ENCODE measurements at regions not wholly inside any gene's neighbourhood (a gene's known extent, or its start where the extent isn't known, plus 50 kb on each side); places are given as distances from the start of the nearest gene placed in this dataset.
"Not testable (repeated sequence)": the region's sequence is repeated elsewhere in the genome, so short reads cannot be mapped to it uniquely, and the experiment has no call there.

- no peak for TF ChIP-seq JUND (IDR thresholded peaks at IDR 0.05; ENCODE audit: borderline replicate concordance, low read depth, low read length)
- peak; percentile 40; the same call in 1 of the 3 replicates for TF ChIP-seq JUND (tag; IDR thresholded peaks at IDR 0.05; ENCODE audit: borderline replicate concordance, low read depth, low read length)
These were observed 96.4 kb upstream of the NANOGP8 start (continued) for GRCh38 chr15:35181538-35181937.

GRCh38 chr15:35179739-35180138 lies 94.6 kb upstream of the NANOGP8 start:
- TF ChIP-seq ZNF584 (CRISPR knock-in tag; IDR thresholded peaks at IDR 0.05; ENCODE audit: low read depth): no peak
- peak; percentile 67 for TF ChIP-seq ZNF316 (IDR thresholded peaks at IDR 0.05)
- TF ChIP-seq, protein P1, sequence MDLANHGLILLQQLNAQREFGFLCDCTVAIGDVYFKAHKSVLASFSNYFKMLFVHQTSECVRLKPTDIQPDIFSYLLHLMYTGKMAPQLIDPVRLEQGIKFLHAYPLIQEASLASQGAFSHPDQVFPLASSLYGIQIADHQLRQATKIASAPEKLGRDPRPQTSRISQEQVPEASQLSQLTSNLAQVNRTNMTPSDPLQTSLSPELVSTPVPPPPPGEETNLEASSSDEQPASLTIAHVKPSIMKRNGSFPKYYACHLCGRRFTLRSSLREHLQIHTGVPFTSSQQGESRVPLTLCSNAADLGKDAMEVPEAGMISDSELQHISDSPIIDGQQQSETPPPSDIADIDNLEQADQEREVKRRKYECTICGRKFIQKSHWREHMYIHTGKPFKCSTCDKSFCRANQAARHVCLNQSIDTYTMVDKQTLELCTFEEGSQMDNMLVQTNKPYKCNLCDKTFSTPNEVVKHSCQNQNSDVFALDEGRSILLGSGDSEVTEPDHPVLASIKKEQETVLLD (IDR thresholded peaks at IDR 0.05): no peak
- TF ChIP-seq MXD1 (CRISPR knock-in tag; IDR thresholded peaks at IDR 0.05; ENCODE audit: borderline replicate concordance, poor library complexity, severe bottlenecking): no peak
- TF ChIP-seq C11orf30 (IDR thresholded peaks at IDR 0.05; ENCODE audit: low read depth): peak; percentile 46
- no peak for TF ChIP-seq RBM39 (optimal IDR thresholded peaks at IDR 0.05; ENCODE audit: low read depth, low read length)
- TF ChIP-seq PML (IDR thresholded peaks at IDR 0.05; ENCODE audit: low read length): no peak
- no peak for TF ChIP-seq ZNF24 (IDR thresholded peaks at IDR 0.05)
- TF ChIP-seq MAFK (IDR thresholded peaks at IDR 0.05; ENCODE audit: low read length): 0 out of 2 replicates have a peak, but pooled peaks have one; percentile 10
- TF ChIP-seq, protein P2, sequence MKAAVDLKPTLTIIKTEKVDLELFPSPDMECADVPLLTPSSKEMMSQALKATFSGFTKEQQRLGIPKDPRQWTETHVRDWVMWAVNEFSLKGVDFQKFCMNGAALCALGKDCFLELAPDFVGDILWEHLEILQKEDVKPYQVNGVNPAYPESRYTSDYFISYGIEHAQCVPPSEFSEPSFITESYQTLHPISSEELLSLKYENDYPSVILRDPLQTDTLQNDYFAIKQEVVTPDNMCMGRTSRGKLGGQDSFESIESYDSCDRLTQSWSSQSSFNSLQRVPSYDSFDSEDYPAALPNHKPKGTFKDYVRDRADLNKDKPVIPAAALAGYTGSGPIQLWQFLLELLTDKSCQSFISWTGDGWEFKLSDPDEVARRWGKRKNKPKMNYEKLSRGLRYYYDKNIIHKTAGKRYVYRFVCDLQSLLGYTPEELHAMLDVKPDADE (conservative IDR thresholded peaks at IDR 0.05; ENCODE audit: control insufficient read depth, low read depth, low read length): no peak
- in situ Hi-C loops (cut with MboI): no loop called here

GRCh38 chr15:35178186-35178585 lies 93.1 kb upstream of the NANOGP8 start:
- ATAC-seq; H3K4me2 ChIP-seq (ENCODE audit: insufficient read depth, low read length); H3K36me3 ChIP-seq (ENCODE audit: control insufficient read depth, insufficient read depth, low read length); DNase-seq (ENCODE audit: extremely low read depth in 1 of 4, low spot score in 3 of 4); H2AFZ ChIP-seq (ENCODE audit: low read depth, low read length); CTCF ChIA-PET (ENCODE audit: low intra/inter-chr PET ratio); H3K4me1 ChIP-seq (replicated peaks in 1 of 2; ENCODE audit: control insufficient read depth in 2 of 2, insufficient read depth in 2 of 2, low read length in 2 of 2); H3K9me3 ChIP-seq (replicated peaks; ENCODE audit: control insufficient read depth, insufficient read depth, low read depth, low read length); H4K20me1 ChIP-seq (replicated peaks; ENCODE audit: control insufficient read depth, insufficient read depth, low read length); FAIRE-seq; H3K27ac ChIP-seq (ENCODE audit: extremely low read depth, low read depth, low read length); BruUV-seq (replicated peaks); H3K9me1 ChIP-seq (ENCODE audit: control insufficient read depth, insufficient read depth, low read length); intact Hi-C loops (cut with micrococcal nuclease); H3K9ac ChIP-seq (ENCODE audit: insufficient read depth in 1 of 2, low read depth in 2 of 2, low read length in 2 of 2); H3K4me3 ChIP-seq; POLR2A ChIA-PET; H3K27me3 ChIP-seq (ENCODE audit: control insufficient read depth in 2 of 2, insufficient read depth in 2 of 2, low read length in 2 of 2); in situ Hi-C loops (cut with MboI); H3K79me2 ChIP-seq (ENCODE audit: control insufficient read depth, insufficient read depth, low read length): not testable (repeated sequence)
- 83% methylated on average over 1 of the region's 1 CpG for WGBS (ENCODE audit: insufficient coverage, low coverage, missing lambda C conversion rate)

More at GRCh38 chr15:35179739-35180138, 94.6 kb upstream of the NANOGP8 start:
- 66% methylated on average over 3 of the region's 3 CpGs for WGBS (ENCODE audit: insufficient coverage, low coverage, missing lambda C conversion rate)
- H3K4me3 ChIP-seq: no peak overlapping the region
- H2AFZ ChIP-seq (ENCODE audit: low read depth, low read length): no peak overlapping the region
- no peaks in the 10 kb centered on the region for H3K79me2 ChIP-seq (ENCODE audit: control insufficient read depth, insufficient read depth, low read length)
- FAIRE-seq (no peak), ATAC-seq (no peak), DNase-seq (ENCODE audit: extremely low read depth in 1 of 4, low spot score in 3 of 4) (no peak)
- no peaks in the 10 kb centered on the region for H3K9me3 ChIP-seq (replicated peaks; ENCODE audit: control insufficient read depth, insufficient read depth, low read depth, low read length)
- H3K36me3 ChIP-seq (ENCODE audit: control insufficient read depth, insufficient read depth, low read length): no peaks in the 10 kb centered on the region
- H3K9ac ChIP-seq (ENCODE audit: insufficient read depth in 1 of 2, low read depth in 2 of 2, low read length in 2 of 2): no peak overlapping the region
- no peaks in the 10 kb centered on the region for H3K27me3 ChIP-seq (ENCODE audit: control insufficient read depth in 2 of 2, insufficient read depth in 2 of 2, low read length in 2 of 2)
- no peak overlapping the region for H3K27ac ChIP-seq (ENCODE audit: extremely low read depth, low read depth, low read length)
- ChIA-PET CTCF (ENCODE audit: low intra/inter-chr PET ratio) (no interaction called here), POLR2A (interaction anchor here (0.6 kb wide), 1 partner anchor 816 kb away, joined by 3 read pairs; no protein-coding TSS in a partner anchor)
- H3K4me1 ChIP-seq (replicated peaks in 1 of 2; ENCODE audit: control insufficient read depth in 2 of 2, insufficient read depth in 2 of 2, low read length in 2 of 2): peaks cover 0 to 2% of the 10 kb centered on the region in 2 experiments; a peak in 1 of 5 replicates
- intact Hi-C loops (cut with micrococcal nuclease): no loop called here
- H3K9me1 ChIP-seq (ENCODE audit: control insufficient read depth, insufficient read depth, low read length): no peaks in the 10 kb centered on the region
- H3K4me2 ChIP-seq (ENCODE audit: insufficient read depth, low read length): no peak overlapping the region
- H4K20me1 ChIP-seq (replicated peaks; ENCODE audit: control insufficient read depth, insufficient read depth, low read length): no peaks in the 10 kb centered on the region
- BruUV-seq (replicated peaks): no TSS peak
